ENCODE measurements at regions not wholly inside any gene's neighbourhood (a gene's known extent, or its start where the extent isn't known, plus 50 kb on each side); places are given as distances from the start of the nearest gene placed in this dataset.

DNA sequence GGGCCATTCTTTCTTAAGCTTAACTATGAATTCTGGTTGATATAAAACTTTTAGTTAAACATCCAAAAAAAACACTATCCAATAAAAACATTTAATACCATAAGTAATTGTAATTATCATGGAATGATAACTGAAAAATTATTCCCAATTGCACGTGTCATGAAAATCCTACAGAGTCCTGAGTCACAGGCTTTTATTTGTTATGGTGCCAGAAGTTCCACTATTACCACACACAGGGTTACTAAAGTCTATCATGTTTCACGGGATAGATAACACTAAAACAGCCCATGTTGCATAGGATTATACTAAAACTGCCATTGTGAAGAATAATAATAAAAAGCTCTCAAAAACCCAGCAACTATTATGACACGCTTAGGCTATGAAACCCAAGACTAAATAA lies 1381.8 kb downstream of the EFNA5 start:
- H3K27ac ChIP-seq (ENCODE audit: control insufficient read depth, insufficient read depth, low read length) = no peak overlapping the region
- DNase-seq (ENCODE audit: low read depth, low spot score) = no peak
- no peaks in the 10 kb centered on the region for H3K4me1 ChIP-seq (ENCODE audit: control insufficient read depth, extremely low read depth, insufficient read depth, low read length)
- no peak overlapping the region for H3K4me2 ChIP-seq (ENCODE audit: control insufficient read depth, extremely low read depth, insufficient read depth, low read depth, low read length)
- TF ChIP-seq, protein P1, sequence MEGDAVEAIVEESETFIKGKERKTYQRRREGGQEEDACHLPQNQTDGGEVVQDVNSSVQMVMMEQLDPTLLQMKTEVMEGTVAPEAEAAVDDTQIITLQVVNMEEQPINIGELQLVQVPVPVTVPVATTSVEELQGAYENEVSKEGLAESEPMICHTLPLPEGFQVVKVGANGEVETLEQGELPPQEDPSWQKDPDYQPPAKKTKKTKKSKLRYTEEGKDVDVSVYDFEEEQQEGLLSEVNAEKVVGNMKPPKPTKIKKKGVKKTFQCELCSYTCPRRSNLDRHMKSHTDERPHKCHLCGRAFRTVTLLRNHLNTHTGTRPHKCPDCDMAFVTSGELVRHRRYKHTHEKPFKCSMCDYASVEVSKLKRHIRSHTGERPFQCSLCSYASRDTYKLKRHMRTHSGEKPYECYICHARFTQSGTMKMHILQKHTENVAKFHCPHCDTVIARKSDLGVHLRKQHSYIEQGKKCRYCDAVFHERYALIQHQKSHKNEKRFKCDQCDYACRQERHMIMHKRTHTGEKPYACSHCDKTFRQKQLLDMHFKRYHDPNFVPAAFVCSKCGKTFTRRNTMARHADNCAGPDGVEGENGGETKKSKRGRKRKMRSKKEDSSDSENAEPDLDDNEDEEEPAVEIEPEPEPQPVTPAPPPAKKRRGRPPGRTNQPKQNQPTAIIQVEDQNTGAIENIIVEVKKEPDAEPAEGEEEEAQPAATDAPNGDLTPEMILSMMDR (optimal IDR thresholded peaks at IDR 0.05 in 1 of 3, IDR thresholded peaks at IDR 0.05 in 1 of 3, conservative IDR thresholded peaks at IDR 0.05 in 1 of 3; ENCODE audit: extremely low read depth in 1 of 3, insufficient read depth in 2 of 3, low read length in 3 of 3) = no peak
- TF ChIP-seq EZH2 (IDR thresholded peaks at IDR 0.05; ENCODE audit: low read length) = no peak
- no peaks in the 10 kb centered on the region for H3K27me3 ChIP-seq (ENCODE audit: control insufficient read depth, extremely low read depth, insufficient read depth, low read length)
- no peaks in the 10 kb centered on the region for H3K9me3 ChIP-seq (ENCODE audit: control insufficient read depth, low read depth, low read length)
- no peak overlapping the region for H3K9ac ChIP-seq (ENCODE audit: control insufficient read depth, extremely low read depth, insufficient read depth, low read length)
- H3K79me2 ChIP-seq (ENCODE audit: control insufficient read depth, insufficient read depth, low read length) = no peaks in the 10 kb centered on the region
- H2AFZ ChIP-seq (ENCODE audit: control insufficient read depth, low read length) = no peak overlapping the region
- no peaks in the 10 kb centered on the region for H3K36me3 ChIP-seq (ENCODE audit: control insufficient read depth in 2 of 2, extremely low read depth in 1 of 2, insufficient read depth in 2 of 2, low read length in 2 of 2)
- no peaks in the 10 kb centered on the region for H4K20me1 ChIP-seq (ENCODE audit: control insufficient read depth, extremely low read depth, insufficient read depth, low read length)
- dilution Hi-C loops (cut with MboI; ENCODE audit: extremely low pct_ligation_motif_present, low sequenced_read_pairs) = no loop called here
- no peaks in the 10 kb centered on the region for H3K9me1 ChIP-seq (ENCODE audit: control insufficient read depth, extremely low read depth, insufficient read depth, low read length)
- no peak overlapping the region for H3K4me3 ChIP-seq (ENCODE audit: control insufficient read depth in 2 of 3, extremely low read depth in 1 of 3, insufficient read depth in 2 of 3, low read depth in 1 of 3, low read length in 3 of 3)
- no peak for FAIRE-seq

DNA sequence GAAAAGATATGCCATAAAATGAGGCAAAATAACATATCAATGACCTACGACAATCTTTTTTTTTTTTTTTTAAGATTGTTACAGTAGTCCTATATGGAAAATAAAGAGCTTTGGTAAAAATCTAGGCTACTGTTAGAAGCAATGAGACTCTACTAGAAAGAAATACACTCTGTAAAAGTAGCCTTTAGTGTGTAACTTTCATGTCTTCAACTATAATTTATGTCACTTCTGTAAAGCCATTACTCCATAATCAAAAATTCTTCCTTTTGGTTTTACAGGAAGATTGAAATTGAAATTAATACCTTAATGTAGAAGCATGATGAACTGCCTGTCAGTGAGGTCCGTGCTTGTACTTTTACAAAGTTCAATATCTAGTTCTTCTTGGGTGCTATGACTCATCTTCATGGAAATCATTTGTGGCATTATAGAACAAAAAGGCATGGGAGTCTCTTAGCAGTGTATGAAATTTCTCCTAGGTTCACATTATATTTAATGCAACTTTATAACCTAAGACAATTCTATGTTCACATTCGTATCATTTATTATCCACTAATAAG lies 1393.1 kb downstream of the EFNA5 start:
- H3K9me3 ChIP-seq (ENCODE audit: control insufficient read depth, low read depth, low read length) = peaks cover 2% of the 10 kb centered on the region
- H2AFZ ChIP-seq (ENCODE audit: control insufficient read depth, low read length) = no peak overlapping the region
- no peak for DNase-seq (ENCODE audit: low read depth, low spot score)
- H3K9me1 ChIP-seq (ENCODE audit: control insufficient read depth, extremely low read depth, insufficient read depth, low read length) = no peaks in the 10 kb centered on the region
- H3K27ac ChIP-seq (ENCODE audit: control insufficient read depth, insufficient read depth, low read length) = no peak overlapping the region
- no peaks in the 10 kb centered on the region for H3K27me3 ChIP-seq (ENCODE audit: control insufficient read depth, extremely low read depth, insufficient read depth, low read length)
- H3K4me1 ChIP-seq (ENCODE audit: control insufficient read depth, extremely low read depth, insufficient read depth, low read length) = no peaks in the 10 kb centered on the region
- no peaks in the 10 kb centered on the region for H3K79me2 ChIP-seq (ENCODE audit: control insufficient read depth, insufficient read depth, low read length)
- H3K36me3 ChIP-seq (ENCODE audit: control insufficient read depth in 2 of 2, extremely low read depth in 1 of 2, insufficient read depth in 2 of 2, low read length in 2 of 2) = no peaks in the 10 kb centered on the region
- H4K20me1 ChIP-seq (ENCODE audit: control insufficient read depth, extremely low read depth, insufficient read depth, low read length) = no peaks in the 10 kb centered on the region
- H3K4me3 ChIP-seq (ENCODE audit: control insufficient read depth in 2 of 3, extremely low read depth in 1 of 3, insufficient read depth in 2 of 3, low read depth in 1 of 3, low read length in 3 of 3) = no peak overlapping the region
- H3K9ac ChIP-seq (ENCODE audit: control insufficient read depth, extremely low read depth, insufficient read depth, low read length) = no peak overlapping the region
- TF ChIP-seq EZH2 (IDR thresholded peaks at IDR 0.05; ENCODE audit: low read length) = no peak
- TF ChIP-seq, protein P1 (optimal IDR thresholded peaks at IDR 0.05 in 1 of 3, IDR thresholded peaks at IDR 0.05 in 1 of 3, conservative IDR thresholded peaks at IDR 0.05 in 1 of 3; ENCODE audit: extremely low read depth in 1 of 3, insufficient read depth in 2 of 3, low read length in 3 of 3) = no peak
- dilution Hi-C loops (cut with MboI; ENCODE audit: extremely low pct_ligation_motif_present, low sequenced_read_pairs) = no loop called here
- no peak overlapping the region for H3K4me2 ChIP-seq (ENCODE audit: control insufficient read depth, extremely low read depth, insufficient read depth, low read depth, low read length)
- no peak for FAIRE-seq
